Thyroid gland (tissue), 4 donors: ENCODE measurements at regions not wholly inside any gene's neighbourhood (a gene's known extent, or its start where the extent isn't known, plus 50 kb on each side); places are given as distances from the start of the nearest gene placed in this dataset.

Experiments used
- DNase-seq, 2 donors: peaks; one replicate each; pipeline ENCODE4 v3.0.0-alpha.2; 2019
- H3K27ac ChIP-seq, 3 donors: fragments of 200-600 bp; sonication (generic); 1 replicate in 2 of 3; 2 replicates in 1 of 3; pipeline ENCODE4 v1.5.1; 2016 to 2019; ENCODE audit warnings: mild to moderate bottlenecking in 1 of 3, moderate library complexity in 1 of 3
- H3K27me3 ChIP-seq: fragments of 200-600 bp; sonication (generic); one replicate; pipeline ENCODE4 v1.5.1; 2019
- H3K36me3 ChIP-seq, 2 donors: fragments of 200-600 bp; sonication (generic); one replicate each; pipeline ENCODE4 v1.5.1; 2016 to 2019
- H3K4me1 ChIP-seq, 2 donors: fragments of 200-600 bp; sonication (generic); one replicate each; pipeline ENCODE4 v1.5.1; 2017 to 2019
- H3K4me3 ChIP-seq, 3 donors: fragments of 200-600 bp; sonication (generic); replicated peaks in 1 of 3; 1 replicate in 2 of 3; 2 replicates in 1 of 3; pipeline ENCODE4 v1.5.1; 2016; ENCODE audit warnings: mild to moderate bottlenecking in 1 of 3
- H3K9me3 ChIP-seq: fragments of 200-600 bp; sonication (generic); one replicate; pipeline ENCODE4 v1.5.1; 2017
- CTCF ChIP-seq, 6 experiments: fragments of 200-600 bp in 3 of 6; fragments of 450-650 bp in 3 of 6; sonication (generic) in 3 of 6; IDR thresholded peaks; one replicate each; pipeline ENCODE4 v1.5.1; 2016 to 2019; ENCODE audit warnings: antibody characterized with exemption in 6 of 6, mild to moderate bottlenecking in 2 of 6, inconsistent platforms in 1 of 6, moderate library complexity in 1 of 6
- POLR2A ChIP-seq, 2 donors: fragments of 450-650 bp; IDR thresholded peaks; one replicate each; pipeline ENCODE4 v1.6.1; 2017; ENCODE audit warnings: antibody characterized with exemption in 2 of 2, mild to moderate bottlenecking in 2 of 2, moderate library complexity in 1 of 2
- WGBS, 2 donors: methylation state at CpG; one replicate each; pipeline ENCODE4 v1.1.5; 2017; 5-methylcytosine and 5-hydroxymethylcytosine counted together
- intact Hi-C: fragments of 100-400 bp; cut with DNase I; formaldehyde crosslinking; loops from one replicate; pipeline ENCODE4 v1.15.1; 2023

DNA sequence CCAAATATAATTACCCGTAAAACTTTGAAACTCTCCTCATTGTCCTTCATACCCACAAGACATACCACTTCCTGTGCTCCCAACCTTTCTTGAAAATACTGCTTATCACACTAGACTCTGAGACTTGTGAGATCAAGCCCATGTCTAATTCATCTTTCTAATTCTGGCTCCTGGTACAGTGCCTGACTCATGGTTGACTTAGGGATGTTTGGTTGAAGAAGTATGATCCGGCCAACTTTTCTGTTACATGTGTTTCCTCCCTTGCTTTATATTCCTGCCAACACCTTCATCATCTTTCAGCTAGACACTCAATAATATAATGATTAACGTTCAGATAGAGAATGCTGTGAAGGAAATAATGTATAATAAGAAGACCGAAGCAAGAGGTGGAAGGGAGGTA lies 58.2 kb downstream of the MEX3B start:
- H3K4me1 ChIP-seq, result no peaks in the 10 kb centered on the region
- no peak overlapping the region for H3K27ac ChIP-seq
- no peaks in the 10 kb centered on the region for H3K27me3 ChIP-seq
- TF ChIP-seq POLR2A (IDR thresholded peaks at IDR 0.05) (no peak), CTCF (IDR thresholded peaks at IDR 0.05) (no peak)
- intact Hi-C loops, result no loop called here
- no peaks in the 10 kb centered on the region for H3K36me3 ChIP-seq
- no peak overlapping the region for H3K4me3 ChIP-seq
- 85% methylated on average over 4 of the region's 4 CpGs for WGBS, 2 donors
- DNase-seq, result no peak
- no peaks in the 10 kb centered on the region for H3K9me3 ChIP-seq

DNA sequence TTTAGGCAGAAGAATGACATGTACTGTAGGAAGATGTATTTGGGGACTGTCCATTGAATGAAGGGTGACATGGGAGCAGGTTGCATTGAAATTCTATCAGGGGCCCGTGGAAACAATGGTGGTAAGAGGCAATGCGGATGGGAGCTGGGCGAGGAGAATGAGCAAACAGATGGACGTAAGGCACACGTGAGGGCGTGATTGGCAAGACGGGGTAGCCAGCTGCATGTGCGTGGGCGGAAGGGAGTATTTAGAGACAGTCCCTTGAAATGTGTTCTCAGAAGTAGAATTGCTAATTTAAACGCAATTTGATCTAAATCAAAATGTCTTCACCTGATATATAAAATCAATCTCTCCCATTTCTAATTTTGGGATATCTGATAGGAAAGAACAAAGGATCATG lies 62.3 kb downstream of the MEX3B start:
- H3K36me3 ChIP-seq, result no peaks in the 10 kb centered on the region
- H3K27me3 ChIP-seq, result no peaks in the 10 kb centered on the region
- no peaks in the 10 kb centered on the region for H3K9me3 ChIP-seq
- 92 to 93% methylated on average over 10 of the region's 10 CpGs for WGBS, 2 donors
- no peaks in the 10 kb centered on the region for H3K4me1 ChIP-seq
- DNase-seq, result no peak
- no peak overlapping the region for H3K27ac ChIP-seq
- H3K4me3 ChIP-seq, result no peak overlapping the region
- TF ChIP-seq CTCF (IDR thresholded peaks at IDR 0.05), result no peak
- no peak for TF ChIP-seq POLR2A (IDR thresholded peaks at IDR 0.05)
- intact Hi-C loops, result no loop called here

- H3K27me3 ChIP-seq, result no peaks in the 10 kb centered on the region
- H3K27ac ChIP-seq, result no peak overlapping the region
- no peaks in the 10 kb centered on the region for H3K4me1 ChIP-seq
- no peak overlapping the region for H3K4me3 ChIP-seq
- no peaks in the 10 kb centered on the region for H3K36me3 ChIP-seq
- intact Hi-C loops, result no loop called here
- TF ChIP-seq POLR2A (IDR thresholded peaks at IDR 0.05) (no peak), CTCF (IDR thresholded peaks at IDR 0.05) (no peak)
- DNase-seq, result no peak
- WGBS, 2 donors, result 94 to 95% methylated on average over 5 of the region's 5 CpGs
- no peaks in the 10 kb centered on the region for H3K9me3 ChIP-seq
Observed at GRCh38 chr15:81982808-81983207, 63.0 kb downstream of the MEX3B start.

DNA sequence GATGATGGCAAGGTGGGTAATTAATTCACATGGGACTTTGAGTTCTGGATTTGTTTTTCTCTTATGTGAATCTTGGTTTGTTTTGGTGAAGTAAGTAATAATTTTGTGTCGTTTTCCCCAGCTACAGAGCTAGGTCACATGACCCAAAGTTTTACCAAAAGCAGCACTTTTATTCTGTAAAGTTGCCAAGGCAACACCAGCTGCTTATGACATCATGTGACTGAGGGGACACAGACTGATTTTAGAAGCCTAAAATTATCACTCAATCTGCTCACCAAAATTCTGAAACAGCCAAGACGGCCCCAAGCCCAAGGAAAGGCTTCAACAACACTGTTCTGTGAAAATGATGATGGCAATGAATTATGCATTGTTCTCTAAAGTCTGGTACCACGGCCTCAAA lies 63.9 kb downstream of the MEX3B start:
- no peaks in the 10 kb centered on the region for H3K27me3 ChIP-seq
- DNase-seq, result no peak
- H3K4me1 ChIP-seq, result no peaks in the 10 kb centered on the region
- 49 to 52% methylated on average over 3 of the region's 3 CpGs for WGBS, 2 donors
- TF ChIP-seq CTCF (IDR thresholded peaks at IDR 0.05) (no peak), POLR2A (IDR thresholded peaks at IDR 0.05) (no peak)
- H3K36me3 ChIP-seq, result no peaks in the 10 kb centered on the region
- no peak overlapping the region for H3K4me3 ChIP-seq
- no peaks in the 10 kb centered on the region for H3K9me3 ChIP-seq
- no peak overlapping the region for H3K27ac ChIP-seq
- intact Hi-C loops, result no loop called here

GRCh38 chr15:81977464-81977863 lies 68.4 kb downstream of the MEX3B start:
- DNase-seq, result no peak
- Histone ChIP-seq H3K27ac (no peak overlapping the region), H3K9me3 (no peaks in the 10 kb centered on the region), H3K4me1 (no peaks in the 10 kb centered on the region), H3K36me3 (no peaks in the 10 kb centered on the region), H3K27me3 (no peaks in the 10 kb centered on the region), H3K4me3 (no peak overlapping the region)
- WGBS, 2 donors, result 93 to 100% methylated on average over 1 of the region's 1 CpG
- intact Hi-C loops, result no loop called here
- TF ChIP-seq POLR2A (IDR thresholded peaks at IDR 0.05), result no peak
- no peak for TF ChIP-seq CTCF (IDR thresholded peaks at IDR 0.05)
